PFSK-1 (cell line): ENCODE measurements at regions not wholly inside any gene's neighbourhood (a gene's known extent, or its start where the extent isn't known, plus 50 kb on each side); places are given as distances from the start of the nearest gene placed in this dataset.

Experiments used
- FOXP2 ChIP-seq: optimal IDR thresholded peaks from 2 replicates; pipeline ENCODE3; 2011; ENCODE audit warnings: borderline replicate concordance, control low read depth, inconsistent platforms; ENCODE audit not compliant: insufficient read depth; ENCODE audit errors: extremely low read length, extremely low read depth
- POLR2AphosphoS5 ChIP-seq: IDR thresholded peaks from 2 replicates; pipeline ENCODE4 v1.6.1; 2012; ENCODE audit warnings: low read depth, mild to moderate bottlenecking, control low read depth, low read length, moderate library complexity
- SIN3A ChIP-seq: IDR thresholded peaks from 2 replicates; pipeline ENCODE4 v1.6.1; 2012; ENCODE audit warnings: mild to moderate bottlenecking, low read length, moderate library complexity, borderline replicate concordance; ENCODE audit not compliant: insufficient read depth
- TF ChIP-seq, protein P1 (sequence below), 2 experiments: IDR thresholded peaks; 2 replicates each; pipeline versions ENCODE4 v1.6.1 to v1.8.0; 2011 to 2012; ENCODE audit warnings: low read depth in 2 of 2, low read length in 2 of 2, control low read depth in 1 of 2, inconsistent platforms in 1 of 2, mild to moderate bottlenecking in 1 of 2, moderate library complexity in 1 of 2; ENCODE audit not compliant: insufficient read depth in 1 of 2

DNA sequence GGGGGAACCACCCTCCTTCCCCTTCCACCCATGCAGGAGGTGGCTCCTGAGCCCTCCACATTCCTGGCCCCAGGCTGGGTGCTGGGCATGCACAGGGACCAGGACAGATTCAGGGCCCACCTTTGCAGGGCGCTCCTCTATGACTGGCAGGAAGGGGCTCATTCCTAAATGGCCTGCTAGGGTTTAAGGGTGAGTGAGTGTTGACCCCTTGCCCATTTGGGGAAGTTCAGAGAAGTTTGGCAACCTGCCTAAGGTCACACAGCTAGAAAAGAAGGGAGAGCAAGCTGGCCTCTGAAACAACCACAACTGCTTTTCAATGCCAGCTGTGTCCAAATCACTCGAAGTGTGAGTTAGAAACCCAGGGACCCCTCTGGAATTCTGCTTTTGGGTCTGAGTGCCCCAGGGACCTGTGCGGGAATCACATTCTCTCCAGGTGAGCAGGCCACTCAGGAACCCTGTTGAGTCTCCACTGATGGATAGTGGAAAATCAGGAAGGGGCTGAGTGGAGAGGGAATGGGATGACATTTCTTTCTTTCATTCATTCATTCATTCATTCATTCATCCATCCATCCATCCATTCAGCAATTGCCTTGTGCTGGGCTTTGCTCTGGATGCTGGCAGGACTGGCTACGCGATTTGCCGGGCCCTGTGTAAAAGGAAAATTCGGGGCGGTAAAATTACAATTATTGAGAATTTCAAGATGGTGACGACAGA is 191.9 kb downstream of the C9orf50 start:
- no peak for TF ChIP-seq POLR2AphosphoS5
- TF ChIP-seq, protein P1, sequence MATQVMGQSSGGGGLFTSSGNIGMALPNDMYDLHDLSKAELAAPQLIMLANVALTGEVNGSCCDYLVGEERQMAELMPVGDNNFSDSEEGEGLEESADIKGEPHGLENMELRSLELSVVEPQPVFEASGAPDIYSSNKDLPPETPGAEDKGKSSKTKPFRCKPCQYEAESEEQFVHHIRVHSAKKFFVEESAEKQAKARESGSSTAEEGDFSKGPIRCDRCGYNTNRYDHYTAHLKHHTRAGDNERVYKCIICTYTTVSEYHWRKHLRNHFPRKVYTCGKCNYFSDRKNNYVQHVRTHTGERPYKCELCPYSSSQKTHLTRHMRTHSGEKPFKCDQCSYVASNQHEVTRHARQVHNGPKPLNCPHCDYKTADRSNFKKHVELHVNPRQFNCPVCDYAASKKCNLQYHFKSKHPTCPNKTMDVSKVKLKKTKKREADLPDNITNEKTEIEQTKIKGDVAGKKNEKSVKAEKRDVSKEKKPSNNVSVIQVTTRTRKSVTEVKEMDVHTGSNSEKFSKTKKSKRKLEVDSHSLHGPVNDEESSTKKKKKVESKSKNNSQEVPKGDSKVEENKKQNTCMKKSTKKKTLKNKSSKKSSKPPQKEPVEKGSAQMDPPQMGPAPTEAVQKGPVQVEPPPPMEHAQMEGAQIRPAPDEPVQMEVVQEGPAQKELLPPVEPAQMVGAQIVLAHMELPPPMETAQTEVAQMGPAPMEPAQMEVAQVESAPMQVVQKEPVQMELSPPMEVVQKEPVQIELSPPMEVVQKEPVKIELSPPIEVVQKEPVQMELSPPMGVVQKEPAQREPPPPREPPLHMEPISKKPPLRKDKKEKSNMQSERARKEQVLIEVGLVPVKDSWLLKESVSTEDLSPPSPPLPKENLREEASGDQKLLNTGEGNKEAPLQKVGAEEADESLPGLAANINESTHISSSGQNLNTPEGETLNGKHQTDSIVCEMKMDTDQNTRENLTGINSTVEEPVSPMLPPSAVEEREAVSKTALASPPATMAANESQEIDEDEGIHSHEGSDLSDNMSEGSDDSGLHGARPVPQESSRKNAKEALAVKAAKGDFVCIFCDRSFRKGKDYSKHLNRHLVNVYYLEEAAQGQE (IDR thresholded peaks at IDR 0.05; ENCODE audit: insufficient read depth in 1 of 2, low read depth in 2 of 2, low read length in 2 of 2): no peak
- TF ChIP-seq SIN3A: no peak
- no peak for TF ChIP-seq FOXP2
